ENCODE measurements at regions not wholly inside any gene's neighbourhood (a gene's known extent, or its start where the extent isn't known, plus 50 kb on each side); places are given as distances from the start of the nearest gene placed in this dataset.
"Not testable (repeated sequence)": the region's sequence is repeated elsewhere in the genome, so short reads cannot be mapped to it uniquely, and the experiment has no call there.

- DNase-seq = no peak
Observed at GRCh38 chrX:121307449-121307848, 260.0 kb downstream of the GLUD2 start.

GRCh38 chrX:121308276-121308805 lies 260.9 kb downstream of the GLUD2 start:
- DNase-seq = peak; percentile 6

DNA sequence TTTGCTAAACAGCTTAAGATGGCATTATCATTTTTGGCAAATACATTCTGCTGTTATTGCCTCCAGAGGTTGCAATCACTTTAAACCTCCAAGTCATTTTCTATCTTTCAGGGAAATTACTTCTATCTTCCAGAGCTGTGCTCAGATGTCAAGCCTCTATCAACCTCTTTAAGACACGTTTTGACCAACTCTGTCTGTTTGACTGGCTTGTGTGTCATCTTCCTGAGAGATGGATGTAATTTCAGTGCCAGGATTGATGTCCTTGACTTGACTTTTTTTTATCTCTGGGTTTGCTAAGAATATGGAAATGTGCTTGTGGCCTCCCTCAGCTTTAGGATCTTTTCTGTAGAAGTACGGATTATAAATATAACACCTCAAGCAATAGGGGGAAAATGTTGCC lies 263.4 kb downstream of the GLUD2 start:
- DNase-seq = no peak

- DNase-seq = no peak
Observed at GRCh38 chrX:121320441-121320840, 273.0 kb downstream of the GLUD2 start.

DNA sequence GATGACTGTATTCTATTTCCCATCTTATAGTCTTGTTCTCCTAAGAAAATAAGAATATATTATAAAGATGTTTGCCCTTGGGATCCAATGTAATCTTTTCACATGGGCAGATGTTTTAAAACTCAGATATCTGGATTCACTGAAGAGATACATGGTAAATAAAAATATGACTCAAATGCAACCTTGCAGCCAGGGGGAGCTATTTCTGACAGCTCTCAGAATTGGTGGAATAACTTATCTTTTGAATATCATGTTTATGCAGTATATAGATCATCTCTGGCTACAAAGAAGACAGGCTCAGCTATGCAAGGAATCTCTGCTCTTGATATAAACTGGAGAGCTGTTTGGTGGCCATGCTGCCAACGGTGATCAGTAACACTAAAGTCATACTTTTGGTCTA lies 274.7 kb downstream of the GLUD2 start:
- DNase-seq = no peak

DNA sequence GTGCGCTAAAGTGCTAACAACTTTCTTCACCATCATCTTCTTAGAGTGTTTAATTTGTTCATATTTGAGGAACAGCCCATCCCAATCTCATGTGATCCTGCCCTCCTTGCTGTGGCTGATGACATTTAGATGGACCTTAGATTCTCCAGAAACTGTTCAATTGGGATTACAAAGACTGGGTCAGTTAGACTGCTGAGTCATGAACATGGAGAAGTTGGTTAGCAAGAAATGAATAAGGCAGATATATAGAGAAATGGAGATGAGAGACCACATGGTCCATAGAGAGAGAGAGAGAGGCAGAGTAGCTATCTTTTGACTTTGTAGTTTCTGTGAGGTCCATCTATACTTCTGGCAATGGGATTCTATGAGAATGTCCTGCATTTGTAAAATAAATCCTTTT lies 275.9 kb downstream of the GLUD2 start:
- DNase-seq = no peak

GRCh38 chrX:121333942-121334341 lies 286.5 kb downstream of the GLUD2 start:
- no peak for DNase-seq

GRCh38 chrX:121336831-121337421 lies 289.5 kb downstream of the GLUD2 start:
- DNase-seq = no peak

- DNase-seq = no peak
Observed at GRCh38 chrX:121337816-121338215, 290.4 kb downstream of the GLUD2 start.

GRCh38 chrX:121349263-121349662 lies 301.9 kb downstream of the GLUD2 start:
- no peak for DNase-seq

DNA sequence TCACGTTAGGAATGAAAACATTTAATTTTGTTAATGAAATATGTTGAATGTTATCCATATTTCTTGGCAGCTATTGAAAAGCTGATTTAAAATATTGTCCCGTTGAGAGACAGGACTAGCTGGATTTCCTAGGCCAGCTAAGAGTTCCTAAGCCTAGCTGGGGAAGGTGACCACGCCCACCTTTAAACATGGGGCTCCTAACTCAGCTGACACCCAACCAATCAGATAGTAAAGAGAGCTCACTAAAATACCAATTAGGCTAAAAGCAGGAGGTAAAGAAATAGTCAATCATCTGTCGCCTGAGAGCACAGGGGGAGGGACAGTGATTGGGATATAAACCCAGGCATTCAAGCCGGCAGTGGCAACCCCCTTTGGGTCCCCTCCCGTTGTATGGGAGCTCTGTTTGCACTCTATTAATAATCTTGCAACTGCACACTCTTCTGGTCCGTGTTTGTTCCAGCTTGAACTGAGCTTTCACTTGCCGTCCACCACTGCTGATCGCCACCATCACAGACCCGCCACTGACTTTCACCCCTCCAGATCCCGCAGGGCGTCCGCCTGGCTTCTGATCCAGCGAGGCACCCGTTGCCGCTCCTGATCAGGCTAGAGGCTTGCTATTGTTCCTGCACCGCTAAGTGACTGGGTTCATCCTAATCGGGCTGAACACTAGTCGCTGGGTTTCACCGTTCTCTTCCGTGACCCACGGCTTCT lies 308.9 kb downstream of the GLUD2 start:
- no peak for DNase-seq

DNA sequence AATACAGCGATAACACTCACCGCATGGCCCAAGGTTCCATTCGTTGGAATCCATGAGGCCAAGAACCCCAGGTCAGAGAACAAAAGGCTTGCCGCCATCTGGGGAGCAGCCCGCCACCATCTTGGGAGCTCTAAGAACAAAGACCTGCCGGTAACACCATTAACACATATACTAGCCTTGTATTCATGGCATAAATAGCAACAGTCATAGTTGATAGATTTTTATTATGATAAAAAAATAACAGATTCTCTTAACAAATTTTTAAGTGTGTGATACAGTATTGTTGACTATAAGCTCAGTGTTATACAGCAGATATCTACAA lies 309.4 kb downstream of the GLUD2 start:
- no peak for DNase-seq

DNA sequence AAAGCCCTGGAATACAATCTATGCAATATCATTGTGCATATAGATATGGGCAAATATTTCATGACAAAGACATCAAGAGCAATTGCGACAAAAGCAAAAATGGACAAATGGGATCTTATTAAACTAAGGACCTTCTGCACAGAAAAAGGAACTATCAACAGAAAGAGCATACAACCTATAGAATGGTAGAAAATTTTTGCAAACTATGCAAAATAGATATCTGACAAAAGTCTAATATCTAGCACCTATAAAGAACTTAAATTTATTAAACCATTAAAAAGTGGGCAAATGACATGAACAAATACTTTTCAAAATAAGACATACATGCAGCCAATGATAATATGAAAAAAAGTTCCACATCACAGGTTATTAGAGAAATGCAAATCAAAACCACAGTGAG lies 312.9 kb downstream of the GLUD2 start:
- DNase-seq = no peak

DNA sequence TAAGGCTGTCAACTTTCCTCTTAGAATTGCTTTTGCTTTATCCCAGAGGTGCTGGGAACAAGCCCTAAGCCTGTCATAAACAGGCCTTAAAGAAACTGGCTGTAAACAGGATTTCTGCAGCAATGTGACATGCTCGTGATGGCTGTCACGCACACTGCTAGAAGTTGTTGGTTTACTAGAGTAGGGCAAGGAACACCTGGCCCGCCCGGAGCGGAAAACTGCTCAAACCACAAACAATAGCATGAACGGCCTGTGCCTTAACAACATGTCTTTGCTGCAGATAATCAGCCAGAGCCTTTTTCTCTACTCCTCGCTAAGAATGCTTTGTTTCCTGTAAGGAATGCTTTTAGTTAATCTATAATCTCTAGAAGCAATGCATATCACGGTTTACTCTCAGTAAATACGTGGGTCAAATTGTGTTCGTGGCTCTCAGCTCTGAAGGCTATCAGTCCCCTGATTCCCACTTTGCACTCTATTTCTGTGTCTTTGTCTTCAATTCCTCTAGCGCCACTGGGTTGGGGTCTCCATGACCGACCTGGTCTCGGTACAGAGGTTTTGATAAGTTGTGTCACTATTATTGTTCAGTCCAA lies 318.3 kb downstream of the GLUD2 start:
- no peak for DNase-seq

DNA sequence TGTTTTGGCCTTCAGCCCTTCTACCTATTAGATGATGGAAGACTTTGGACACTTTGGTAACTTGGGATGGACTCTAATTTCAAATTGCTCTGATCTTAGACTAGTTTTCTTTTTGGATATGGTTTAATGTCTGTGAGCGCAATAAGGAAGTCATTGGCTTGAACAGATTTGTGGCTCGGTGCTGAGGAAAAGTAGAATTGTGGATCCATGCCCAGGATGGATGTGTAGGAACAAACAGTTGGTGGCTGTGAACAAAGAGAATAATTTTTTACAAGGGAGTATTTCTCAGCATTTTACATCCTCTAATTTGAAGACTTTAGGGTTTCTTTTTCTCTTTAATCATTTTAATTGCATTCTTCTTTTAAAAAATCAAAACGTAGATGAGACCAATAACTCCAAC lies 327.1 kb downstream of the GLUD2 start:
- DNase-seq = no peak

DNA sequence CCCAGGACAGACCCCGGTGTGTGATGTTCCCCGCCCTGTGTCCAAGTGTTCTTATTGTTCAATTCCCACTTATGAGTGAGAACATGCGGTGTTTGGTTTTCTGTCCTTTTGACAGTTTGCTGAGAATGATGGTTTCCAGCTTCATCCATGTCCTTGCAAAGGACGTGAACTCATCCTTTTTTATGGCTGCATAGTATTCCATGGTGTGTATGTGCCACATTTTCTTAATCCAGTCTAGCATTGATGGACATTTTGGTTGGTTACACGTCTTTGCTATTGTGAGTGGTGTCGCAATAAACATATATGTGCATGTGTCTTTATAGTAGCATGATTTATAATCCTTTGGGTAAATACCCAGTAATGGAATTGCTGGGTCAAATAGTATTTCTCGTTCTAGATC lies 334.5 kb downstream of the GLUD2 start:
- not testable (repeated sequence) for DNase-seq

- no peak for DNase-seq
Observed at GRCh38 chrX:121389976-121390714, 342.7 kb downstream of the GLUD2 start.

- DNase-seq = no peak
Observed at GRCh38 chrX:121405826-121406225, 358.4 kb downstream of the GLUD2 start.

DNA sequence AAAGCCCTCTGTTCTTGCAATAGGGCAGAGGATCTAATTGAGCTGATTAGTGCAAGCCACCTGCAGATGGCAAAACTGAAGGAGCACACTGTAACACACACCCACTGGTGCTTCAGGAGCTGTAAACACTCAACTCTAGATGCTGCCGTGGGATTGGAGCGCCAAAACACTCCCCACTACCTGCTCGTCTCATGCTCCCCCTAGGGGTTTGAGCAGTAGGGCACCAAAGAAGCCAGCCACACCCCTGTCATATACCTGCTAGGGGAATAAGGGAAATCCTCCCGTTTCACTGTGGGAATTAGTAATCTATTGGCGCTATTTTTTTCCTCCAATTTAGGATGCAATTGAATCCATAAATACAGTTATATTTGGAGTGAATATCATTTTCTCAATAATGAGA lies 360.2 kb downstream of the GLUD2 start:
- DNase-seq = no peak

- DNase-seq = not testable (repeated sequence)
Observed at GRCh38 chrX:121431514-121431913, 384.1 kb downstream of the GLUD2 start.

DNA sequence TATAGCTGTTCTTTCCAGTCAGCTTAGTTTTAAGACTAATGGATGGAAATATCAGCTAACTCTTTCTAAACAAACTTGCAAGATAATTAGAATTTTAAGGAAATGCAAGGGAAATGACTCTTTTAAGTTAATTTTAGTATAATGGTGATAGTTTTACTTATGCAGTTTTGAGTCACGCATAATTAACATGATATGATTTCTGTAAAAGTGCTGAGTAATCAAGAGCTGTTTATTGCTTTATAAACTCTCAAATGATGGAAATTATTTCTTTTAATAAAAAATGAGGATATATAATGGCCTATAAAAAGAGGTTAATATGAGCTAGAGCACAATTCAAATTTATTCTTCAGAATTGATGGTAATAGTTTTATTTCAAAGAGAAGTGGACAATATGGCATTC lies 385.9 kb downstream of the GLUD2 start:
- DNase-seq = no peak

DNA sequence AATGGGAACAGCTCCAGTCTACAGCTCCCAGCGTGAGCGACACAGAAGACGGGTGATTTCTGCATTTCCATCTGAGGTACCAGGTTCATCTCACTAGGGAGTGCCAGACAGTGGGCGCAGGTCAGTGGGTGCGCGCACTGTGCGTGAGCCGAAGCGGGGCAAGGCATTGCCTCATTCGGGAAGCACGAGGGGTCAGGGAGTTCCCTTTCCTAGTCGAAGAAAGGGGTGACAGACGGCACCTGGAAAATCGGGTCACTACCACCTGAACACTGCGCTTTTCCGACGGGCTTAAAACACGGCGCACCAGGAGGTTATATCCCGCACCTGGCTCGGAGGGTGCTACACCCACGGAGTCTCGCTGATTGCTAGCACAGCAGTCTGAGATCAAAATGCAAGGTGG lies 390.3 kb downstream of the GLUD2 start:
- not testable (repeated sequence) for DNase-seq

DNA sequence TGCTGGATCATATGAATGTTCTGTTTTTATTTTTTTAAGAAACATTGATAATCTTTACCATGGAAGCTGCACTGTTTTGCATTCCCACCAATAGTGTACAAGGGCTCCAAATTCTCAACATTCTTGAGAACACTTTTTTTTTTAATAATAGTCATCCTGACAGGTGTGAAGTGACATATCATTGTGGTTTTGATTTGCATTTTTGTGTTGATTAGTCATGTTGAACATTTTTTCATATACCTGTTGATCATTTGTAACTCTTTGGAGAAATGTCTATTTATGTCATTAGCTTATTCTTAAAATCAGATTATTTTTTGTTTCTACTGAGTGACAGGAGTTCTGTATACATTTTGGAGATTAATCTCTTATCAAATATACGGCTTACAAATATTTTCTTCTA lies 408.5 kb downstream of the GLUD2 start:
- DNase-seq = no peak

- DNase-seq = no peak
Observed at GRCh38 chrX:121456315-121456714, 408.9 kb downstream of the GLUD2 start.
